Effector CD4-positive, alpha-beta T cell (primary cell): ENCODE measurements at regions not wholly inside any gene's neighbourhood (a gene's known extent, or its start where the extent isn't known, plus 50 kb on each side); places are given as distances from the start of the nearest gene placed in this dataset.

ENCODE experiments used
- DNase-seq: peaks from one replicate; pipeline ENCODE4 v3.0.0-alpha.2; 2020

GRCh38 chr1:65687428-65688214 lies 105.1 kb upstream of the PDE4B start:
- DNase-seq = peak; percentile 69

DNA sequence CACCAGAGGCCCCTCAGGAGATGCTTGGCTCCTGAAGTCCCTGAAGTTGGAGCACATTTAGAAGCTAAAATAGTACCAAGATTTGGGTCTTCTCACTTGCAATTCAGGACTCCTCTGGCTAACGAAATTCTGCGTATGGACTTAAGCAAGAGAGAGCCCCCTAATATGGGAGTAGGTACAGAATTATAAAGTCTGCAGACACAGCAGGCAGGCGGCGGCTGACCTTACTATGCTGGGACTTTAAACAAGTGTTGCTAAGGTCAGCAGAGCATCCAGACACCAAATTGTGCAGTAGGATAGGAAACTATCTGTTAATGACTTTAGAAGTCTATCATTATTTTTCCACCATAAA lies 104.5 kb upstream of the PDE4B start:
- no peak for DNase-seq

GRCh38 chr1:65688848-65689247 lies 103.8 kb upstream of the PDE4B start:
- DNase-seq = no peak

GRCh38 chr1:65691152-65691900 lies 101.4 kb upstream of the PDE4B start:
- DNase-seq = no peak

DNA sequence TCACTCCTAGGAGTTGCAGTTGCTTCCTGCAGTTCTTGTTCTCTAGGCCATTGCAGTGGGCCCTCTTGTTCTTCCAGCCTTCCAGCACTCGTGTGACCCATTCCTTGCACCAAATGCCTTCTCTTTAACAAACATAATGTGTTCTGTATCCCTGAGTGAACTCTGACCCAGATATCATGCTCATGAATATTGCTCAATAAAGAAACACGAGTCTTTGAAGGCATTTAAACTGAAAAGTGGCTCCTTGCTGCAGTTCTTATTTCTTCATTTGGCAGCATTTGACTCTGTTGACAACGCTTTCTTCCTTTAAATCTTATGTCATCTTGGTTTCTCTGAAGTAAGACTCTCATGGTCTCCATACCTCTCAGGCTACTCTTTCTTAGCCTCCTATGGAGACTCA lies 100.7 kb upstream of the PDE4B start:
- DNase-seq = no peak

GRCh38 chr1:65694126-65694525 lies 98.6 kb upstream of the PDE4B start:
- DNase-seq = no peak

- DNase-seq = no peak
These were observed 97.8 kb upstream of the PDE4B start for GRCh38 chr1:65694933-65695332.

GRCh38 chr1:65698590-65698989 lies 94.1 kb upstream of the PDE4B start:
- no peak for DNase-seq

DNA sequence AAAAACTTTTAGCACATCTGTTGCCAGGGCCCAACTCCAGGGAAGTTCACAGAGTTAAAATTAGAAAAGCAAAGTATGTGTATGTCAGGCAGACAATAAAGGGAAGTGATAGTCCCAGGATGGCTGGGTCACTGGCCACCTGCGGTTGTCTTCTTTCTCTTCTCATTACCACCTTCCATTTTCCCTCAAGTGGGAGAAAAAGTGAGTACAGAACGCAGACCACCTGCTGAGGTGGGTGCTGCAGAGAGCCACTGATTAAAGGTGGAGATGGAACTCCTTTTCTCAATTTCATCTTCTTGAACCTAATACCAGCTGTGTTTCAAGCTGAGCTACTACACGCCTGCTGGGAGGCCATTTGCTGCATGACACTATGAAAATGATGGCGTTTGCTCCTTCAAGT lies 88.8 kb upstream of the PDE4B start:
- no peak for DNase-seq

DNA sequence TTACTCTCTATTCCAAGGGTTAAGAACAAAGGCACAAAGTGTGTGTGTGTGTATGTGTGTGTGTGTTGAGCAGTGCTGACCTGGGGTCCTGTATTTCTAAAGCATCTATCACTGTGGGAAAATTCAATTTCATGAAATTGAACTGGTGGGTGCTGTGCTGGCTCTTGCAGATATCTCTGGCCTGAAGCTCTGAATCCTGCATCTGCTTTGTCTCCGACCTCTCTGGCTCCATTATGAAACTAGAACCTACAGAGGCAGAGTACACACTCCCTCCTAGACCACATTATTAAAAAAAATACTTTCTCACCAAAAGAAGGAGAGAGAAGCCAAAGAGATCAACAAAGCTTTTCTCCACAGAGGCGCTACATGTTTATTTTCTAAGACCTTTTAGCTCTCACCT lies 88.4 kb upstream of the PDE4B start:
- no peak for DNase-seq

GRCh38 chr1:65717815-65718454 lies 74.8 kb upstream of the PDE4B start:
- DNase-seq = no peak

GRCh38 chr1:65719391-65719790 lies 73.3 kb upstream of the PDE4B start:
- DNase-seq = no peak

DNA sequence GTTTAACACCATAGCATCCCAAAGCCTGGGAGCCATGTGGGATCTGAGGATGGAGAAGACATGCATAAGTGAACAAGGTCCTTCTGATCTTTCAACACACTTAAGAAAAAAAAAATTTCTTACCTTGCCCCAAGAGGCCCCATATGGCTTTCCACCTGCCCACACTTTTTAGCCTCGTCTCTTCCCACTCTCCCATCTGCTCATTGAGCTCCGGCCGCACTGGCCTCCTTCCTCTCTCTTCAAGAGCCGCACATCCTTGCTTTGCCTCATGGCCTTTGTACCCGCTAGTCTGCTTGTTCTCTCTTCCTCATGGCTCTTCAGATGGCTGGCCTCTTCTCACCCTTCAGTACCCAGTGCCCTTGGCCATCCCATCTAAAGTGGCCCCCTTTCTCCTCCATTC lies 70.2 kb upstream of the PDE4B start:
- no peak for DNase-seq

- DNase-seq = no peak
These were observed 68.5 kb upstream of the PDE4B start for GRCh38 chr1:65724151-65724550.

GRCh38 chr1:65725064-65725463 lies 67.6 kb upstream of the PDE4B start:
- DNase-seq = no peak

DNA sequence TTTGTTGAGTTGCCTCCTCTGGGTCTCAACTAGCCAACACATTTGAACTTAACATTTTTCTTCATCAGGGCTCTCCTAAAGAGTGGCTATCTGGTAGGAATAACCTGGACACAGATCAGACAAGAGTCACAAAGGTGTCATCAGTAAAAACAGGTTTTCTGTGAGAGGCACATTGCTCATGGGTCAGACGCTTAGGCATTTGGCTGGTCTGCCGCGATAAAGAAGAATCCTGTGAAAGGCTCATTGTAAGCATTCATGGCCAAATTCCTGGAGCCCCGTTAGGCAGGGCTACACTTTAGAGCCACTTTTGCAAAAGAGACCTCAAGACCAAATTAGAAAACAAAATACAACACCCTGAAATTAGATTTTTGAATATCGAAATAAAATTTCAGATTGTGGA lies 64.2 kb upstream of the PDE4B start:
- no peak for DNase-seq

DNA sequence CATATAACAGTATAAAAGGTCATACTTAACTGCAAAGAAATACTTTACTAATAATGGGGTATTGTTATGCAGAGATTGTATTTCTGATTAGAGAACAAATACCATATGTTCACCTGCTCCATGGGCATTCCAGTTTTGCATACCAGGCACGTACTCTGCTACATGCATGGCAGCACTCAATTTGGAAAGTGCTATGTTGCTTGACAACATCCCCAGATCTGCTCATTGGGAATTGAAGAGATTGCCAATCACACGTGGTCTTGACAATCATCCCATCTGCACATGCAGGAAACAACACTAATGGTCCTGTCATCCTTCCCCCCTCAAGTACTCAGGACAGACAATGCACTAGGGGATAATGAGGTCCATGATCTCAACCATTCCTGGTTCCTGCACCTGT lies 63.4 kb upstream of the PDE4B start:
- DNase-seq = no peak

DNA sequence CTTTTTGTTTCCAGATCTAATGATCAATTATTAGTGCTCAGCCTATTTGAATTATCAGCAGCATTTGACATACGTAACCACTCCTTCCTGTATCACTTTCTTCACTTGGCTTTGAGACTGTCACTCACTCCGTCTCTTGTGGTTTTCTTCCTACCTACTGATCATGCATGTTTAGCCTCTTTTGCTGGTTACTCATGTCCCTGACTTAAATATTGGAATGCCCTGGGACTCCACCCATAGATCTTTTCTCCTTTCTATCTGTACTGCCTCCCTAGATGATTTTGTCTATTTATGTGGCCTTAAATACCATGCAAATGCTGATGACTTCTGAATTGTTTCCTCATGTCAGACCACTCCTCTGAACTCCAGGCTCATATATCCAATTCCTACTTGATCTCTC lies 57.7 kb upstream of the PDE4B start:
- DNase-seq = no peak

GRCh38 chr1:65741993-65742392 lies 50.7 kb upstream of the PDE4B start:
- DNase-seq = no peak
